NB4 (cell line): ENCODE measurements at regions not wholly inside any gene's neighbourhood (a gene's known extent, or its start where the extent isn't known, plus 50 kb on each side); places are given as distances from the start of the nearest gene placed in this dataset.

Experiments used
- POLR2A ChIP-seq: IDR thresholded peaks from 2 replicates; pipeline ENCODE4 v1.6.1; 2011; ENCODE audit warnings: mild to moderate bottlenecking; ENCODE audit not compliant: insufficient read length; ENCODE audit errors: extremely low read depth
- TF ChIP-seq, protein P1 (sequence below): IDR thresholded peaks from one replicate; pipeline ENCODE4 v1.5.1; 2012; ENCODE audit warnings: low read depth, low read length

DNA sequence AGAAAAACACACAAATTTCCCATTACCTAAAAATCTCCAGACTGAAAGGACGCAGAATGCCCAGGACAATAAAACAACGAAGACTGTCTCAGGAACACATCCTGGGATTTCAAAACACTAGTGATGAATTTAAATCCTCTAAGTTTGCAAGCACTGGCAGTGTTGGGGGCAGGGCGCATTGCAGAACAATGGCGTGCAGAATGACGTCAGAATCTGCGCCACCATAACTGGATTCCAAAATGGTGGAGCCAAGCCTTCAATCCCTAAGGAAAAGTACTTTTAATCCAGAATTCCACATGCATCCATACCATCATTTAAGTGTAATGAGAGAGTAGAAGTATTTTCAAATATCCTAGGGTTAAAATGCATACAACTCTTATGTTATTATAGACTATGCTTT is 679.1 kb downstream of the TRIML1 start:
- TF ChIP-seq, protein P1, sequence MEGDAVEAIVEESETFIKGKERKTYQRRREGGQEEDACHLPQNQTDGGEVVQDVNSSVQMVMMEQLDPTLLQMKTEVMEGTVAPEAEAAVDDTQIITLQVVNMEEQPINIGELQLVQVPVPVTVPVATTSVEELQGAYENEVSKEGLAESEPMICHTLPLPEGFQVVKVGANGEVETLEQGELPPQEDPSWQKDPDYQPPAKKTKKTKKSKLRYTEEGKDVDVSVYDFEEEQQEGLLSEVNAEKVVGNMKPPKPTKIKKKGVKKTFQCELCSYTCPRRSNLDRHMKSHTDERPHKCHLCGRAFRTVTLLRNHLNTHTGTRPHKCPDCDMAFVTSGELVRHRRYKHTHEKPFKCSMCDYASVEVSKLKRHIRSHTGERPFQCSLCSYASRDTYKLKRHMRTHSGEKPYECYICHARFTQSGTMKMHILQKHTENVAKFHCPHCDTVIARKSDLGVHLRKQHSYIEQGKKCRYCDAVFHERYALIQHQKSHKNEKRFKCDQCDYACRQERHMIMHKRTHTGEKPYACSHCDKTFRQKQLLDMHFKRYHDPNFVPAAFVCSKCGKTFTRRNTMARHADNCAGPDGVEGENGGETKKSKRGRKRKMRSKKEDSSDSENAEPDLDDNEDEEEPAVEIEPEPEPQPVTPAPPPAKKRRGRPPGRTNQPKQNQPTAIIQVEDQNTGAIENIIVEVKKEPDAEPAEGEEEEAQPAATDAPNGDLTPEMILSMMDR: no peak
- no peak for TF ChIP-seq POLR2A
